NCI-H1048 (cell line): ENCODE measurements at regions not wholly inside any gene's neighbourhood (a gene's known extent, or its start where the extent isn't known, plus 50 kb on each side); places are given as distances from the start of the nearest gene placed in this dataset.
A peak's percentile ranks its signal among the peaks of the same experiment; 100 is the strongest.
"Not testable (repeated sequence)": the region's sequence is repeated elsewhere in the genome, so short reads cannot be mapped to it uniquely, and the experiment has no call there.

ENCODE experiments used
- DNase-seq: peaks from one replicate; lab custom pipeline; 2025; lab: John Stamatoyannopoulos, UW

DNA sequence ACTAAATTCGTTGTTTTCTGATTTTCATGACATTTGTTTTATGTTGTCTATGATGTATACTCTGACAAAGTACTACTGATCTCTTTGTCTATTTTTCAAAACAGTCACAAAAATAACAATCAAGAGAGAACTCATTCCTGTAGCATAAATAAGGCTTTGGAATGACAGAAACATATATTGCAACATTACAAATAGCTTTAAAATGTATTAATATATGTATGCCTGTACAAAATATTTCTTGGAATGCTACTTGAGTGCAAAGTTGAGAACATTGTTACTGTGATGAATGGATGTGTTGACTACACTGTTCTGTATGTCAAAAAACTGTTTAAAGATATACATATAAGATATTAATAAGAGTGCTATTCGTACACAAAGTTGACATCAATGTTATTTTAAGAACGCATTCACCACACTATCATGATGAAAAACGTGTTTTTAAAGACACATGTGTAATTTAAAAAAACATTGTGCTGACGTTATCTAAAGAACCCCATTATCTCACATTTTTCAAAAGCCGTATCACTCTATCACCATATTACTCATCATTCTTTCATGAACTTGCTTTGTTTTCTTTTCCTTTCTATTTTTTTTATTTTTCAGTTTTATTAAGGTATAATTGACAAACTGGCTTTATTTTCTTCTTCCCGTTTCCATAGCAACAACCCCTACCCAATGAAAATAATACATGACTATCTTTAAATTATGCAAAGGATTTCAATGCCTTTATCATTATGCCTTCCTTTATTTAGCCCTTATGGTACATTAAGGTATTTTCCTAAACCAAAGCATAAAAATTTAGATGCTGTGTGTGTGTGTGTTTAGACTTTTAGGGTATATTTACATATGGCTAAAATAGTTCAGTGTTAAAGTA is 918.8 kb downstream of the SLITRK1 start:
- DNase-seq, result no peak

- no peak for DNase-seq
Measured at GRCh38 chr13:82962397-82962796, 919.9 kb downstream of the SLITRK1 start.

DNA sequence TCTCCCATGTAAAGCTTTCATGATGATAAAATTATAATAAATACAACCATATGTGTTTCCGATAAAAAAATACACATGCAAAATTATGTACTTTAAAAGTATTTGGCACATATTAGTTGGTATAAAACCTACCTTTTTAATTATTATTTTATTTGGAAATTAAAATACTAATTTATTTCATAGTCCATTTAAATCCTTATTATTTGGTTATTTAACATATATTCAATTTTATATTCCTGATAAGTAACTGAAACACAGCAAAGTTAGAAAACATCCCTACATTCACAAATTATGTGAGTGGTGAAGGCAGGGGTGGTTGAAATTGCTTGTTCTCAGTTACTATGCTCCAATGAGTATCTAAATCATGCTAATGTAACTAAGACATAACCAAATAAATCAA is 920.5 kb downstream of the SLITRK1 start:
- no peak for DNase-seq

DNA sequence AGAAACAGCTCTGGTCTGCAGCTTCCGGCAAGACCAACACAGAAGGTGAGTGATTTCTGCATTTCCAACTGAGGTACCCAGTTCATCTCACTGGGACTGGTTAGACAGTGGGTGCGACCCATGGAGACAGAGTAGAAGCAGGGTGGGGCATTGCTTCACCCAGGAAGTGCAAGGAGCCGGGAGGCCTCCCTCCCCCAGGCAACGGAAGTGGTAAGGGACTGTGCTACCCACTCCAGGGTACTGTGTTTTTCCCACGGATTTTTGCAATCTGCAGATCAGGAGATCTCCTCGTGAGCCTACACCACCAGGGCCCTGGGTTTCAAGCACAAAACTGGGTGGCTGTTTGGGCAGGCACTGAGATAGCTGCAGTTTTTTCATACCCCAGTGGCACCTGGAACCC is 929.9 kb downstream of the SLITRK1 start:
- DNase-seq, result not testable (repeated sequence)

DNA sequence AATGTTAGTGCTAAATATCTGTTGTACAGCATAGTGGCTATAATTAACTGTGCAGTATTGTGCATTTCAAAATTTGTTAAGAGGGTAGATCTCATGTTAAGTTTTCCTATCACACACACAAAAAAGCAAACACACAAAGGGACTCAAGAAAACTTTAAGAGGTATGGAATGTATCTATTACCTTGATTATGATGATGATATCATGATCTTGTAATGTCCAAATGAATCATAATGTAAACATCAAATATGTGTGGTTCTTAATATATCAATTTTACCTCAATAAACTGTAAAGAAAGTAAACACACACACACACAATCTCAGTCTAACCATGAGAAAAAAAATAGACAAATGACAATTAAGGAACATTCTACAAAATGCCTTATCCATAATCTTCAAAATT is 934.6 kb downstream of the SLITRK1 start:
- no peak for DNase-seq

GRCh38 chr13:82947191-82947621 is 935.1 kb downstream of the SLITRK1 start:
- DNase-seq, result no peak

GRCh38 chr13:82938644-82939043 is 943.6 kb downstream of the SLITRK1 start:
- DNase-seq, result no peak

DNA sequence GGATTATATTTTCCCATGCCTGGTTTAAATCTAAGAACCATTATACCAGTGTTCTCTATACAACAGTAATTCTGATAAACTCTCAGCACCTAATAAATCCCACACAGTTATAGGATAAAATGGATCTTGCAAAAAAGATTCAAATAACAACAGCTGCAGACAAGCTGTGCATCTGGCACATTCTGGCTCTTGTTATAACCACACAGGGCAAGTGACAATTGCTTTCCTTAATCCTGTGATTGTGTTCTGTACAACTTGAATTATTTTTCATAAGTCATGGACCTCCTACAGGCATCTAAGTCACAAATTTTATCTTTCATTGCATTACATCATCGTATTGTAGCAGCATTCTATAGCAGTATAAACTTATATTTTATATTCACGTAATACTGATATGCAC is 948.3 kb downstream of the SLITRK1 start:
- no peak for DNase-seq

DNA sequence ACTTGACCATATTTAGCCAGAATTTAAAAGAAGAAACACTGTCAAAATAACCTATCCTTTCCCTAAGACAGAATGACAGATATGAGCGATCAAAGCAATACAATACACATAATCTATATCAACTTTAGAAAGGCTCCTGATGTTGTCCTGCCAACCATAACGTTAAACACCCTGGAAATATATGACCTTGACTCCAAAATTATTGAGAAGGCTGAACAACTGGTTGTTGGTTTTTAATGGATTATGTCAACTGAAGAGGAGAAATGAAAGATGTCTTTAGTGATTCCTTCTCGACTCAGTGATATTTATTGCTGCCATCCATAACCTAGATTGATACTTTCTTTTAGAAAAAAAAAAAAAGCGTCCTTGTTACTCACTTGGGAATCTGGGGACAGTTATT is 957.2 kb downstream of the SLITRK1 start:
- no peak for DNase-seq

DNA sequence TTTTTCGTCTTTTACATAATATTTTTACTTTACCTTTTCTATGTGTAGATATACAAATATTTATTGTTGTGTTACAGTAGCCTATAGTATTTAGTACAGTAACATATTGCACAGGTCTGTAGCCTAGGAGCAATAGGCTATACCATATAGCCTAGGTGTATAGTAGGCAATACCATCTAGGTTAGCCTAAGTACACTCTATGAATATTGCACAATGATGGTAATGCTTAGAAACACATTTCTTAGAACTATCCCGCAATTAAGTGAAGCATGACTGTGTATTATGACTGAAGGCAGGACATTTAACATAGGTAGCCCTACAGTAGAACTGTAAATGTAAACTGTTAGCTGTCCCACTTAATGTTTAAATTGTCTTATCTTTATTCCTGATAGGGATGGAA is 964.3 kb downstream of the SLITRK1 start:
- DNase-seq, result no peak

DNA sequence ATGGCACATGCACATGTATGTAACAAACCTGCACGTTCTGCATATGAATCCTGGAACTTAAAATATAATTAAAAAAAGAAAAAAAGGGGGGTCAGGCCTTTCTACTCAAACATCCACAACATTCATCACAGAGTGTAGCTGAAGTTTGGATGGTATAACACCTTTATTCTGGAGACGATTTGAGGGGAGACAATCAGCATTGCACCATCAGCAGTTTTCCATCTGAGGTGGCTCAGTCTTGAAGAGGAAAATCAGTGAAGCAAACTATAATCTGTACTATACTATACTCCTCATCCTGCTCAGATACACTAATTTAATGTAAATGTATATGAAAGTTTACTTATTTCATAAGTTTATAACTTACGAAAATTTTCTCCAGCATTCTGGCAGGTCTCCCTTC is 969.7 kb downstream of the SLITRK1 start:
- DNase-seq, result no peak

DNA sequence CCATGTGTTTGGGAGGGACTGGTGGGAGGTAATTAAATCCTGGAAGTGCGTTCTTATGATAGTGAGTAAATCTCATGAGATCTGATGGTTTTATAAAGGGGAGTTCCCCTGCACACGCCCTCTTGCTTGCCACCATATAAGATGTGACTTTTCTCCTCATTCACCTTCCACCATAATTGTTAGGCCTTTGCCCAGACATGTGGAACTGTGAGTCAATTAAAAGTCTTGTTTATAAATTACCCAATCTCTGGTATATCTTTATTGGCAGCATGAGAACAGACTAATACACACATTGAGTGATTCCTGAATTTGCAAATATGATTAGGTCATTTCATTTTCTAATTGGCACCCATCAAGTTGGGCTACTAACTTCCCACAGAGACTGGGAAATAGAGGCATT is 977.2 kb downstream of the SLITRK1 start:
- DNase-seq, result no peak

DNA sequence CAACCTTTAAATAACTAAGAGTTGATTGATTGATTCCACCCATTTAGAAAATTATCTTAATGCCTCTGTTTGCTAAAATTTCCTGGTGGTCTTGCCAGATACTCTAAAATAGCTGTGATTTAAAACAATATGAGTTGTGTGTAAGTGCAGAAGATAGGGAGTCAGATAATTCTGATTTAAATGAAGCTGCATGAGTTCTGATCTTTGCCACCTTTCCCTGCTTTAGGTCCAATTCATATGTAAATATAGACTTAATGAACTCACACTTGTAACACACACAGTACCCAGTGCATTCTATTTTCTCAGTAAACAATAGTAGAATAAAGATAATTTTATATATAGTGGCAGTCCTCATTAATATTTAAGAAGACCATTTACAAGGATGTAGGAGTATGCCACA is 981.8 kb downstream of the SLITRK1 start:
- DNase-seq, result no peak

GRCh38 chr13:82898586-82898985 is 983.7 kb downstream of the SLITRK1 start:
- no peak for DNase-seq

GRCh38 chr13:82879921-82880320 is 1002.4 kb downstream of the SLITRK1 start:
- DNase-seq, result no peak

DNA sequence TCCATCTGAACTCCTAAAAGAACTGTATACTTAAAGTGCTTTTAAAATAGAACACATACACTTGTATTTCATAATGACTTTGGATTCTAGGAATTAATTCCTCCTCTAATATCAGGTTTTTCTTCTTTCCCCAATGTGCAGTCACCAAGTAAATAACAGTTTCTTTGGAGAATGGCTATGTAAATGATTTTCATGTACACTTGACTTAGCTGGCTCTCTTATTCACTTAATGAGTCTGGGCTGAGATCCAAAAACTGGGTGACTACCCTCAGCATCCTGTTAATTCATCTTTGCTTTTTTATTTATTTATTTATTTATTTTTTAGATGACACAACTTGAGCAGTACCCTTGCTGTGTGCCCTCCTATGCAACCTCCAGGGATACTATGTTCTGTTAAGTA is 1003.7 kb downstream of the SLITRK1 start:
- peak; percentile 11 for DNase-seq

DNA sequence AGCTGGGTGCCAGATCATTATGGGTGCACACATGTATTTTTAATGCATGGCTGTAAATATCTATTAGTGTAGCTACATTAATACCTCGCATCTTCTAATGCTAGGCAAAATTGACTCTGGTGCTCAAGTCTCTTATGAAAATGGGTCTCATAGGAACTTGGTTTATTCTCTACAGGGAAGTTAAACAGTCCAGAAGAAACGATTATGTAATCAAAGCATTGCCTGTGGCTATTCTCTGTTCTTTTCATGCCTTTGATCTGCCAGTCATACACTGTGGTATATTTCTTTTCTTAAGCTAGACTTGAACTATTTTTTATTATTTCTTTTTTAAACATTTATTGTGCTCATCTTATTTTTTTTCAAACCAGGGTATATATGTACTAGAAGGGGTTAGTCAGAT is 1015.0 kb downstream of the SLITRK1 start:
- no peak for DNase-seq

- no peak for DNase-seq
Measured at GRCh38 chr13:82850644-82851043, 1031.6 kb downstream of the SLITRK1 start.

DNA sequence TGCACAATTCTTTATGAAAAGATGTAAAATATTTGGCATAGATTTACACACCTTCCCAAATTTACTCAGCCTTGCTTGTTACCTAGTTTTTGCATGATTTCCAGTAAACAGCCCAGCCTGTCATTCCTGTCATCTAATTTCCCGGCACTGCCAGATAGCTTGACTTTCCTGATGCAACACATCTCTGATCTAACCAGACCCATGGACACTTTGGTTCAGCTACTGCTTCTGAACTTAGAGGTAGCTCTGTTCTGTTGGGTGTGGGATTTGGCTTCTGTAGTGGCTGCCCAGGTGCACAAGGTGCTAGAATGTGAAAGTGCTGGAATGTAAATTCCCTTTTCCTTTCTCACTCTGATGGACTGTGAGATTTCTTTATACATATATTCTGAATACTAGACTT is 1033.5 kb downstream of the SLITRK1 start:
- DNase-seq, result no peak

DNA sequence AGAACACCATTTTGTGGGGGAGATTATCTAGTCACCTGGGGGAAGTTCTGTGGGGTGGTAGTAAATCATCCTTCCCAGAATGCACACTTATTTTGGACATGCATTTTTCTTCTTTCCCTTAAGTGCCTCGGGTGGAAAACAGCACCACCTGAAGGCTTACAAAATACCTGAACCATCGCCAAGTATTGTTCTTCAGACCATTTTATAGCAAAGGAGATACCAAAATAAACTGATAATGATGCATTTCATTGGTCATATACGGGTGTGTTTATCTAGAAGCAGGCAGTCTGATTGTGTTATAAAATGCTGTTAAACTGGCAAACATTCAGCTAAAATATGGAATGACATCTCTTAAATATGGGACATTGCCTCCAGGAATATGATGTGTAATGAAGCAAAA is 1034.7 kb downstream of the SLITRK1 start:
- DNase-seq, result no peak

- DNase-seq, result no peak
Measured at GRCh38 chr13:82833923-82834322, 1048.4 kb downstream of the SLITRK1 start.

DNA sequence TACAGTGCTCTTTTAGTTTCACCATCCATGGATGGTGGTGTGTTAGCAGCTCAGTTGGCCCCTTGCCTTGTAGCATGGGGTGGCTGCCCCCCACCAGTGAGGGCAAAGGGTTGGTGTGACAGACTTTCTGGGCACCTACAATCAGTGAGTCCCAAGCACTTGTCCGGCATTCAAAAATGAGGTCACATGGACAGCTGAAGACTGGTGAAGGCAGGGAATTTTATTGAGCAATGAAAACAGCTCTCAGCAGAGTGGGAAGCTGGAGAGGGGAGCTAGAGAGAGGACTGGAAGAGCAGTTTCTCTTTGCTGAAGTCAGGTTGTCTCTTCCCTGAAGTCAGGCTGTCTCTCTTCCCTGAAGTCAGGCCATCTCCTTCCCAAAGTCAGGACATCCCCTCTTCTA is 1053.2 kb downstream of the SLITRK1 start:
- DNase-seq, result no peak

- DNase-seq, result no peak
Measured at GRCh38 chr13:82827724-82828123, 1054.5 kb downstream of the SLITRK1 start.

GRCh38 chr13:82822935-82823334 is 1059.3 kb downstream of the SLITRK1 start:
- DNase-seq, result no peak
